IMR-90 (cell line): ENCODE measurements at regions not wholly inside any gene's neighbourhood (a gene's known extent, or its start where the extent isn't known, plus 50 kb on each side); places are given as distances from the start of the nearest gene placed in this dataset.

Source experiments
- ATAC-seq: fragments of 200-7000 bp; cut with Tn5 transposase; 2 replicates; pipeline ENCODE4 v1.9.1; 2020; ENCODE audit warnings: low read depth, mild to moderate bottlenecking, moderate library complexity
- BruUV-seq: library from RNA; stranded (reverse); fragments of 400-500 nt; replicated peaks from 2 replicates; lab custom pipeline; 2021; lab: Mats Ljungman, UMichigan
- CTCF ChIA-PET: fragments of 300-600 bp; formaldehyde crosslinking; extraction: SDS; loops from one replicate; lab custom pipeline; 2021; ENCODE audit warnings: antibody characterized with exemption; lab: Yijun Ruan, JAX
- POLR2A ChIA-PET: fragments of 300-600 bp; sonication (Branson Sonifier 250); formaldehyde crosslinking; loops from one replicate; lab custom pipeline; 2022; ENCODE audit warnings: antibody characterized with exemption; ENCODE audit not compliant: unreplicated experiment; lab: Charles Lee
- DNase-seq: peaks from one replicate; pipeline ENCODE4 v3.0.0; 2013
- H2AFZ ChIP-seq: replicated peaks from 2 replicates; pipeline ENCODE3; 2013; ENCODE audit warnings: low read length, mild to moderate bottlenecking; ENCODE audit not compliant: poor library complexity
- H2AK5ac ChIP-seq: 2 replicates; pipeline ENCODE4 v1.6.1; 2013; ENCODE audit warnings: low read depth, low read length, inconsistent platforms
- H2AK9ac ChIP-seq: replicated peaks from 2 replicates; pipeline ENCODE3; 2013; ENCODE audit warnings: mild to moderate bottlenecking, low read depth, low read length, moderate library complexity; ENCODE audit not compliant: poor library complexity
- H2BK120ac ChIP-seq: 2 replicates; pipeline ENCODE4 v1.6.1; 2013; ENCODE audit warnings: low read depth, low read length, inconsistent platforms
- H2BK15ac ChIP-seq: 3 replicates; pipeline ENCODE4 v1.6.1; 2013; ENCODE audit warnings: low read depth, low read length, inconsistent platforms
- H2BK20ac ChIP-seq: 2 replicates; pipeline ENCODE4 v1.6.1; 2013; ENCODE audit warnings: low read depth, mild to moderate bottlenecking, inconsistent platforms, low read length, moderate library complexity
- H2BK5ac ChIP-seq: 2 replicates; pipeline ENCODE4 v1.6.1; 2013; ENCODE audit warnings: mild to moderate bottlenecking, low read depth, low read length, inconsistent platforms; ENCODE audit not compliant: poor library complexity, severe bottlenecking
- H3K14ac ChIP-seq: replicated peaks from 2 replicates; pipeline ENCODE4 v1.6.1; 2013; ENCODE audit warnings: low read depth, low read length, inconsistent platforms
- H3K18ac ChIP-seq: 2 replicates; pipeline ENCODE4 v1.6.1; 2013; ENCODE audit warnings: low read depth, low read length, control low read depth
- H3K23ac ChIP-seq: 2 replicates; pipeline ENCODE4 v1.6.1; 2013; ENCODE audit warnings: low read depth, low read length, inconsistent platforms
- H3K27ac ChIP-seq: 2 replicates; pipeline ENCODE4 v1.5.1; 2013; ENCODE audit warnings: mild to moderate bottlenecking, control low read depth, low read length; ENCODE audit not compliant: insufficient read depth
- H3K27me3 ChIP-seq: 2 replicates; pipeline ENCODE4 v1.6.1; 2013; ENCODE audit warnings: low read length; ENCODE audit not compliant: control insufficient read depth, insufficient read depth
- H3K36me3 ChIP-seq: 2 replicates; pipeline ENCODE4 v1.6.1; 2013; ENCODE audit warnings: low read length, mixed read lengths; ENCODE audit not compliant: control insufficient read depth, insufficient read depth
- H3K4ac ChIP-seq: 2 replicates; pipeline ENCODE4 v1.6.1; 2013; ENCODE audit warnings: low read depth, low read length, inconsistent platforms
- H3K4me1 ChIP-seq: 2 replicates; pipeline ENCODE4 v1.6.1; 2013; ENCODE audit warnings: low read length, mixed read lengths; ENCODE audit not compliant: control insufficient read depth, insufficient read depth
- H3K4me2 ChIP-seq: 2 replicates; pipeline ENCODE4 v1.6.1; 2013; ENCODE audit warnings: low read depth, mild to moderate bottlenecking, control low read depth, low read length, moderate library complexity
- H3K4me3 ChIP-seq: 2 replicates; pipeline ENCODE4 v1.5.1; 2013; ENCODE audit warnings: low read depth, mild to moderate bottlenecking, control low read depth, low read length, moderate library complexity; ENCODE audit not compliant: insufficient read depth
- H3K56ac ChIP-seq: 2 replicates; pipeline ENCODE4 v1.6.1; 2013; ENCODE audit warnings: low read length, inconsistent platforms; ENCODE audit not compliant: insufficient read depth; ENCODE audit errors: extremely low read depth
- H3K79me1 ChIP-seq, 2 experiments: 2 replicates each; pipeline ENCODE4 v1.6.1; 2013; ENCODE audit warnings: low read length in 2 of 2, inconsistent platforms in 1 of 2, low read depth in 1 of 2
- H3K9ac ChIP-seq: 2 replicates; pipeline ENCODE4 v1.6.1; 2013; ENCODE audit warnings: low read depth, low read length, control low read depth
- H3K9me1 ChIP-seq: 2 replicates; pipeline ENCODE4 v1.6.1; 2013; ENCODE audit warnings: low read length, inconsistent platforms; ENCODE audit not compliant: insufficient read depth
- H3K9me3 ChIP-seq: 2 replicates; pipeline ENCODE4 v1.6.1; 2013; ENCODE audit warnings: low read length; ENCODE audit not compliant: control insufficient read depth, insufficient read depth
- H4K20me1 ChIP-seq: 2 replicates; pipeline ENCODE4 v1.6.1; 2013; ENCODE audit warnings: low read length, inconsistent platforms; ENCODE audit not compliant: insufficient read depth
- H4K5ac ChIP-seq: 2 replicates; pipeline ENCODE4 v1.6.1; 2013; ENCODE audit warnings: mild to moderate bottlenecking, low read depth, low read length, control low read depth
- H4K8ac ChIP-seq, 2 experiments: 2 replicates each; pipeline ENCODE4 v1.6.1; 2013; ENCODE audit warnings: low read depth in 2 of 2, low read length in 2 of 2, control low read depth in 1 of 2, inconsistent platforms in 1 of 2
- H4K91ac ChIP-seq: 2 replicates; pipeline ENCODE4 v1.6.1; 2013; ENCODE audit warnings: low read depth, low read length, inconsistent platforms; ENCODE audit not compliant: insufficient read depth
- BHLHE40 ChIP-seq: fragments of 150-350 bp; IDR thresholded peaks from 2 replicates; pipeline ENCODE4 v1.6.1; 2016; ENCODE audit warnings: mild to moderate bottlenecking, low read depth, low read length
- CEBPB ChIP-seq: IDR thresholded peaks from 2 replicates; pipeline ENCODE4 v1.6.1; 2012; ENCODE audit warnings: low read depth, low read length, improper control_type of control experiment
- CHD1 ChIP-seq: IDR thresholded peaks from 2 replicates; pipeline ENCODE4 v1.6.1; 2012; ENCODE audit warnings: low read depth, low read length, improper control_type of control experiment
- FOS ChIP-seq: fragments of 150-350 bp; IDR thresholded peaks from 2 replicates; pipeline ENCODE4 v1.6.1; 2016; ENCODE audit warnings: low read depth, low read length
- MAFK ChIP-seq: IDR thresholded peaks from 2 replicates; pipeline ENCODE4 v1.6.1; 2012; ENCODE audit warnings: low read depth, low read length, improper control_type of control experiment
- MAZ ChIP-seq: IDR thresholded peaks from 2 replicates; pipeline ENCODE4 v1.6.1; 2012; ENCODE audit warnings: low read depth, mild to moderate bottlenecking, low read length, improper control_type of control experiment, moderate library complexity, borderline replicate concordance
- MXI1 ChIP-seq: IDR thresholded peaks from 2 replicates; pipeline ENCODE4 v1.6.1; 2012; ENCODE audit warnings: low read depth, mild to moderate bottlenecking, low read length, moderate library complexity, borderline replicate concordance
- NFE2L2 ChIP-seq: fragments of 150-350 bp; IDR thresholded peaks from 2 replicates; pipeline ENCODE4 v1.6.1; 2016; ENCODE audit warnings: low read depth, mild to moderate bottlenecking, low read length
- POLR2A ChIP-seq: IDR thresholded peaks from 2 replicates; pipeline ENCODE4 v1.6.1; 2012; ENCODE audit warnings: mild to moderate bottlenecking, low read depth, low read length
- RAD21 ChIP-seq: IDR thresholded peaks from 2 replicates; pipeline ENCODE4 v1.6.1; 2012; ENCODE audit warnings: low read length, improper control_type of control experiment
- RCOR1 ChIP-seq: IDR thresholded peaks from 2 replicates; pipeline ENCODE4 v1.6.1; 2012; ENCODE audit warnings: mild to moderate bottlenecking, low read length, improper control_type of control experiment; ENCODE audit not compliant: insufficient replicate concordance
- RFX5 ChIP-seq: IDR thresholded peaks from 2 replicates; pipeline ENCODE4 v1.8.0; 2012; ENCODE audit warnings: low read depth, mild to moderate bottlenecking, low read length, moderate library complexity
- SMC3 ChIP-seq: fragments of 150-350 bp; IDR thresholded peaks from 2 replicates; pipeline ENCODE4 v1.6.1; 2016; ENCODE audit warnings: low read depth, mild to moderate bottlenecking, antibody characterized with exemption, low read length, moderate library complexity
- whole genome bisulfite sequencing, 2 experiments: methylation state at CpG; one replicate each; pipeline versions ENCODE4 v1.1.5 to v1.1.7; 2013; ENCODE audit warnings: missing lambda C conversion rate in 2 of 2; ENCODE audit not compliant: insufficient read length in 1 of 2; ENCODE audit errors: extremely low coverage in 2 of 2; 5-methylcytosine and 5-hydroxymethylcytosine counted together
- dilution Hi-C: fragments of 300-500 bp; cut with HindIII; formaldehyde crosslinking; loops from one replicate; pipeline ENCODE4 v1.14.3; 2018; ENCODE audit warnings: low sequenced_read_pairs; ENCODE audit not compliant: unreplicated experiment
- in situ Hi-C: fragments of 300-500 bp; cut with MboI; formaldehyde crosslinking; loops from 3 replicates; pipeline ENCODE4 v1.14.3; 2019; ENCODE audit warnings: low sequenced_read_pairs, inconsistent platforms, mixed read lengths
- intact Hi-C: fragments of 100-400 bp; cut with micrococcal nuclease; formaldehyde crosslinking; loops from 2 replicates; pipeline ENCODE4 v1.10.0; 2022
- TF ChIP-seq, protein P1 (sequence below): fragments of 150-350 bp; IDR thresholded peaks from 2 replicates; pipeline ENCODE4 v1.6.1; 2016; ENCODE audit warnings: low read depth, mild to moderate bottlenecking, low read length, moderate library complexity, borderline replicate concordance
- TF ChIP-seq, protein P2 (sequence below): fragments of 150-350 bp; IDR thresholded peaks from 2 replicates; pipeline ENCODE4 v1.6.1; 2017; ENCODE audit warnings: mild to moderate bottlenecking, antibody characterized with exemption, low read length, low read depth
- TF ChIP-seq, protein P3 (sequence below): conservative IDR thresholded peaks from 2 replicates; pipeline ENCODE4 v1.5.1; 2012; ENCODE audit warnings: mild to moderate bottlenecking, low read depth, low read length, improper control_type of control experiment

DNA sequence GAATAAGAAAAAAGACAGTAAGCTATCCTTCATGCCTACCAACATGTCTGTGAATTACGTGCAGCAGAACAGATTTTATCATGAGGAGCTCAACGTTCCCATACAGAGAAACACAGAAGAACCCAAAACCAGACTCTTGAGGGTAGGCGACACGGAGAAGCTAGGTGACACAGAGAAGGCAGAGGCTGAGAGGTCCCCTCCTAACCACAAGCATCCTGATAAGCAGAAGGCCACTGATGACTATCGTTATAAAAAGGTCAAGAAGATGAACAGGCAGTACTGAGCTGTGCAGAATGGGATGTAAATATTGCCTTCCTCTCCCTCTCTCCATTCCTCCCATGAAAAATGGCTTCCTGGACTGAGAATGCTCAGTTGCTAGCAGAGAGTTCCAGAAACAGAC lies 350.2 kb upstream of the BOD1L1 start:
- Histone ChIP-seq H3K23ac (no peak overlapping the region), H3K27ac (no peak overlapping the region), H3K4me1 (peaks cover 6% of the 10 kb centered on the region), H2AFZ (no peak overlapping the region), H2AK5ac (no peak overlapping the region), H2BK15ac (no peak overlapping the region), H3K9me1 (no peaks in the 10 kb centered on the region), H3K4me2 (no peak overlapping the region), H3K4me3 (no peak overlapping the region), H2BK120ac (no peak overlapping the region), H3K18ac (no peak overlapping the region), H3K9ac (no peak overlapping the region), H3K36me3 (no peaks in the 10 kb centered on the region), H3K4ac (no peak overlapping the region), H3K14ac (no peak overlapping the region), H4K20me1 (no peaks in the 10 kb centered on the region), H3K9me3 (no peaks in the 10 kb centered on the region), H3K56ac (no peak overlapping the region), H4K8ac (no peak overlapping the region), H2AK9ac (no peak overlapping the region), H4K91ac (no peak overlapping the region), H2BK5ac (no peak overlapping the region), H3K27me3 (peaks cover 7% of the 10 kb centered on the region), H3K79me1 (no peaks in the 10 kb centered on the region), H4K5ac (no peak overlapping the region), H2BK20ac (no peak overlapping the region)
- dilution Hi-C loops, result no loop called here
- intact Hi-C loops, result no loop called here
- ATAC-seq (no peak), DNase-seq (peak; percentile 5)
- in situ Hi-C loops, result no loop called here
- no CpG with 5 or more reads among the region's 5 CpGs for WGBS, 2 experiments
- CTCF ChIA-PET, result no interaction called here
- POLR2A ChIA-PET, result no interaction called here
- no TSS peak for BruUV-seq
- no peak for TF ChIP-seq MAZ
- no peak for TF ChIP-seq MAFK
- TF ChIP-seq, protein P1, sequence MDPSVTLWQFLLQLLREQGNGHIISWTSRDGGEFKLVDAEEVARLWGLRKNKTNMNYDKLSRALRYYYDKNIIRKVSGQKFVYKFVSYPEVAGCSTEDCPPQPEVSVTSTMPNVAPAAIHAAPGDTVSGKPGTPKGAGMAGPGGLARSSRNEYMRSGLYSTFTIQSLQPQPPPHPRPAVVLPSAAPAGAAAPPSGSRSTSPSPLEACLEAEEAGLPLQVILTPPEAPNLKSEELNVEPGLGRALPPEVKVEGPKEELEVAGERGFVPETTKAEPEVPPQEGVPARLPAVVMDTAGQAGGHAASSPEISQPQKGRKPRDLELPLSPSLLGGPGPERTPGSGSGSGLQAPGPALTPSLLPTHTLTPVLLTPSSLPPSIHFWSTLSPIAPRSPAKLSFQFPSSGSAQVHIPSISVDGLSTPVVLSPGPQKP, result no peak
- TF ChIP-seq NFE2L2, result no peak
- no peak for TF ChIP-seq POLR2A
- TF ChIP-seq, protein P2, sequence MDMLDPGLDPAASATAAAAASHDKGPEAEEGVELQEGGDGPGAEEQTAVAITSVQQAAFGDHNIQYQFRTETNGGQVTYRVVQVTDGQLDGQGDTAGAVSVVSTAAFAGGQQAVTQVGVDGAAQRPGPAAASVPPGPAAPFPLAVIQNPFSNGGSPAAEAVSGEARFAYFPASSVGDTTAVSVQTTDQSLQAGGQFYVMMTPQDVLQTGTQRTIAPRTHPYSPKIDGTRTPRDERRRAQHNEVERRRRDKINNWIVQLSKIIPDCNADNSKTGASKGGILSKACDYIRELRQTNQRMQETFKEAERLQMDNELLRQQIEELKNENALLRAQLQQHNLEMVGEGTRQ, result no peak
- no peak for TF ChIP-seq RFX5
- TF ChIP-seq RAD21, result no peak
- TF ChIP-seq SMC3, result no peak
- no peak for TF ChIP-seq MXI1
- no peak for TF ChIP-seq BHLHE40
- TF ChIP-seq, protein P3, sequence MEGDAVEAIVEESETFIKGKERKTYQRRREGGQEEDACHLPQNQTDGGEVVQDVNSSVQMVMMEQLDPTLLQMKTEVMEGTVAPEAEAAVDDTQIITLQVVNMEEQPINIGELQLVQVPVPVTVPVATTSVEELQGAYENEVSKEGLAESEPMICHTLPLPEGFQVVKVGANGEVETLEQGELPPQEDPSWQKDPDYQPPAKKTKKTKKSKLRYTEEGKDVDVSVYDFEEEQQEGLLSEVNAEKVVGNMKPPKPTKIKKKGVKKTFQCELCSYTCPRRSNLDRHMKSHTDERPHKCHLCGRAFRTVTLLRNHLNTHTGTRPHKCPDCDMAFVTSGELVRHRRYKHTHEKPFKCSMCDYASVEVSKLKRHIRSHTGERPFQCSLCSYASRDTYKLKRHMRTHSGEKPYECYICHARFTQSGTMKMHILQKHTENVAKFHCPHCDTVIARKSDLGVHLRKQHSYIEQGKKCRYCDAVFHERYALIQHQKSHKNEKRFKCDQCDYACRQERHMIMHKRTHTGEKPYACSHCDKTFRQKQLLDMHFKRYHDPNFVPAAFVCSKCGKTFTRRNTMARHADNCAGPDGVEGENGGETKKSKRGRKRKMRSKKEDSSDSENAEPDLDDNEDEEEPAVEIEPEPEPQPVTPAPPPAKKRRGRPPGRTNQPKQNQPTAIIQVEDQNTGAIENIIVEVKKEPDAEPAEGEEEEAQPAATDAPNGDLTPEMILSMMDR, result no peak
- no peak for TF ChIP-seq CEBPB
- TF ChIP-seq RCOR1, result no peak
- no peak for TF ChIP-seq FOS
- TF ChIP-seq CHD1, result no peak
